ENCODE measurements at regions not wholly inside any gene's neighbourhood (a gene's known extent, or its start where the extent isn't known, plus 50 kb on each side); places are given as distances from the start of the nearest gene placed in this dataset.

GRCh38 chr3:459311-459670, 262.7 kb downstream of the CHL1 start:
- DNase-seq (ENCODE audit: low read depth), result no peak

- no peak for DNase-seq (ENCODE audit: low read depth)
Observed at GRCh38 chr3:461006-461405, 264.4 kb downstream of the CHL1 start.

- DNase-seq (ENCODE audit: low read depth), result no peak
Observed at GRCh38 chr3:462851-463250, 266.3 kb downstream of the CHL1 start.

GRCh38 chr3:463252-464192, 267.0 kb downstream of the CHL1 start:
- DNase-seq (ENCODE audit: low read depth), result no peak

GRCh38 chr3:464255-464654, 267.7 kb downstream of the CHL1 start:
- no peak for DNase-seq (ENCODE audit: low read depth)

- DNase-seq (ENCODE audit: low read depth), result no peak
Observed at GRCh38 chr3:468172-468571, 271.6 kb downstream of the CHL1 start.

GRCh38 chr3:473033-473800, 276.7 kb downstream of the CHL1 start:
- no peak for DNase-seq (ENCODE audit: low read depth)

GRCh38 chr3:474828-475227, 278.3 kb downstream of the CHL1 start:
- DNase-seq (ENCODE audit: low read depth), result no peak

GRCh38 chr3:480070-480469, 283.5 kb downstream of the CHL1 start:
- no peak for DNase-seq (ENCODE audit: low read depth)

- no peak for DNase-seq (ENCODE audit: low read depth)
Observed at GRCh38 chr3:481111-481510, 284.5 kb downstream of the CHL1 start.

- DNase-seq (ENCODE audit: low read depth), result no peak
Observed at GRCh38 chr3:481680-482079, 285.1 kb downstream of the CHL1 start.

GRCh38 chr3:482479-482878, 285.9 kb downstream of the CHL1 start:
- no peak for DNase-seq (ENCODE audit: low read depth)

GRCh38 chr3:484341-484740, 287.8 kb downstream of the CHL1 start:
- DNase-seq (ENCODE audit: low read depth), result no peak

- no peak for DNase-seq (ENCODE audit: low read depth)
Observed at GRCh38 chr3:487614-488013, 291.1 kb downstream of the CHL1 start.

- DNase-seq (ENCODE audit: low read depth), result no peak
Observed at GRCh38 chr3:492586-493316, 296.2 kb downstream of the CHL1 start.

GRCh38 chr3:494190-494589, 297.6 kb downstream of the CHL1 start:
- no peak for DNase-seq (ENCODE audit: low read depth)

- DNase-seq (ENCODE audit: low read depth), result no peak
Observed at GRCh38 chr3:498487-498886, 301.9 kb downstream of the CHL1 start.

- DNase-seq (ENCODE audit: low read depth), result no peak
Observed at GRCh38 chr3:499001-499761, 302.6 kb downstream of the CHL1 start.

GRCh38 chr3:502486-502885, 305.9 kb downstream of the CHL1 start:
- no peak for DNase-seq (ENCODE audit: low read depth)

GRCh38 chr3:513301-513700, 316.7 kb downstream of the CHL1 start:
- DNase-seq (ENCODE audit: low read depth), result no peak

GRCh38 chr3:514192-514591, 317.6 kb downstream of the CHL1 start:
- DNase-seq (ENCODE audit: low read depth), result no peak
